Testis (tissue), 2 donors: ENCODE measurements at regions not wholly inside any gene's neighbourhood (a gene's known extent, or its start where the extent isn't known, plus 50 kb on each side); places are given as distances from the start of the nearest gene placed in this dataset.

Experiments used
- DNase-seq: peaks from one replicate; pipeline ENCODE4 v3.0.0-alpha.2; 2019
- H3K27ac ChIP-seq, 2 donors: fragments of 200-600 bp; sonication (generic); one replicate each; pipeline ENCODE4 v1.5.1; 2019
- H3K27me3 ChIP-seq: fragments of 200-600 bp; sonication (generic); one replicate; pipeline ENCODE4 v1.5.1; 2019
- H3K36me3 ChIP-seq: fragments of 200-600 bp; sonication (generic); one replicate; pipeline ENCODE4 v1.5.1; 2017; ENCODE audit warnings: low read depth; ENCODE audit errors: missing control alignments
- H3K4me1 ChIP-seq: fragments of 200-600 bp; sonication (generic); one replicate; pipeline ENCODE4 v1.5.1; 2019
- H3K4me3 ChIP-seq, 2 donors: fragments of 200-600 bp; sonication (generic); one replicate each; pipeline ENCODE4 v1.5.1; 2017 to 2019
- H3K9me3 ChIP-seq: fragments of 200-600 bp; sonication (generic); one replicate; pipeline ENCODE4 v1.5.1; 2017
- POLR2A ChIP-seq: fragments of 450-650 bp; IDR thresholded peaks from one replicate; pipeline ENCODE4 v1.6.1; 2017; ENCODE audit warnings: antibody characterized with exemption, mild to moderate bottlenecking, moderate library complexity
- WGBS, 2 donors: methylation state at CpG; one replicate each; pipeline ENCODE4 v1.1.5; 2018; 5-methylcytosine and 5-hydroxymethylcytosine counted together
- intact Hi-C: fragments of 100-400 bp; cut with DNase I; formaldehyde crosslinking; loops from one replicate; pipeline ENCODE4 v1.15.1; 2023; ENCODE audit warnings: low total_unique reads
- TF ChIP-seq, protein P1 (sequence below), 3 experiments: fragments of 450-650 bp in 2 of 3; fragments of 200-600 bp in 1 of 3; sonication (generic) in 1 of 3; IDR thresholded peaks; one replicate each; pipeline ENCODE4 v1.5.1; 2016 to 2019; ENCODE audit warnings: antibody characterized with exemption in 3 of 3, mild to moderate bottlenecking in 2 of 3, moderate library complexity in 1 of 3

DNA sequence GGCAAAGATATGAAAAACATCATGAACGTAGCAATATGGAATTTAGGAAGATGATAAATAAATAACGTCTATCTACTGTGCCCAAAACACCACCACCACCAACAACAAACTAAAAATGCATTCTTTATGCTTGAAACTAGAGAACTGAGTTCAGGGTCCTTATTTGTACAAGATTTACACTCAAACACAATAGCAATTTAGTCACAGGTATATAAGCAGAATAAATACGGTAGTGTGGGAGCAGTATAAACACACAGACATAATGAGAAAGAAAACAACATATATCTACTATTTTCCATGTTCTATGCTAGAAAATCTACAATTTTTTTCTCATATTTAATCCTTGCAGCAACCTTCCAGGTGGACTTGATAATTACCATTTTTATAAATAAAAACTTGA, 64.3 kb downstream of the ARL4A start:
- no peak for DNase-seq
- no peak overlapping the region for H3K4me3 ChIP-seq
- H3K27me3 ChIP-seq, result no peaks in the 10 kb centered on the region
- no peak overlapping the region for H3K27ac ChIP-seq
- WGBS, 2 donors, result 88% methylated on average over 3 of the region's 3 CpGs
- H3K4me1 ChIP-seq, result no peaks in the 10 kb centered on the region
- no peaks in the 10 kb centered on the region for H3K9me3 ChIP-seq
- intact Hi-C loops, result no loop called here
- no peaks in the 10 kb centered on the region for H3K36me3 ChIP-seq
- TF ChIP-seq POLR2A, result no peak
- TF ChIP-seq, protein P1, sequence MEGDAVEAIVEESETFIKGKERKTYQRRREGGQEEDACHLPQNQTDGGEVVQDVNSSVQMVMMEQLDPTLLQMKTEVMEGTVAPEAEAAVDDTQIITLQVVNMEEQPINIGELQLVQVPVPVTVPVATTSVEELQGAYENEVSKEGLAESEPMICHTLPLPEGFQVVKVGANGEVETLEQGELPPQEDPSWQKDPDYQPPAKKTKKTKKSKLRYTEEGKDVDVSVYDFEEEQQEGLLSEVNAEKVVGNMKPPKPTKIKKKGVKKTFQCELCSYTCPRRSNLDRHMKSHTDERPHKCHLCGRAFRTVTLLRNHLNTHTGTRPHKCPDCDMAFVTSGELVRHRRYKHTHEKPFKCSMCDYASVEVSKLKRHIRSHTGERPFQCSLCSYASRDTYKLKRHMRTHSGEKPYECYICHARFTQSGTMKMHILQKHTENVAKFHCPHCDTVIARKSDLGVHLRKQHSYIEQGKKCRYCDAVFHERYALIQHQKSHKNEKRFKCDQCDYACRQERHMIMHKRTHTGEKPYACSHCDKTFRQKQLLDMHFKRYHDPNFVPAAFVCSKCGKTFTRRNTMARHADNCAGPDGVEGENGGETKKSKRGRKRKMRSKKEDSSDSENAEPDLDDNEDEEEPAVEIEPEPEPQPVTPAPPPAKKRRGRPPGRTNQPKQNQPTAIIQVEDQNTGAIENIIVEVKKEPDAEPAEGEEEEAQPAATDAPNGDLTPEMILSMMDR (IDR thresholded peaks at IDR 0.05), result no peak

DNA sequence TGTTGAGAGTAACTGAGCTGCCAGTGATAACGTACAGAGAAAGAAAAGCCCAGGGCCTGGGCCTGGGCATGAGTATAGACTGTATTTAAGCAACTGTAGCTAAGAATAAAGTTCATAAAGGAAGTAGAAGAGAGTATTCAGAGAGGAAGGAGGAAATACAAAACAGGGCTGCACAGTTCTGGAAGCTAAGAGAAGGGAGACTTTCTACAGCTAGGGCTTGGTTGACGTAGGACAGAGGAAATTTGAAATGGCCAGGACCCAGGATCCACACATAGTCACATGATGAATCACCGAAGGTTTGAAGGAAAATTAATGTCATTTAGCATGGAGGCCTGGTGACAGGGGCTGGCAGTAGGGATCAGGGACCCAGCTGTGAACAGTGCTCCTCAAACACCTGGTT, 66.7 kb downstream of the ARL4A start:
- H3K9me3 ChIP-seq, result no peaks in the 10 kb centered on the region
- no peak for DNase-seq
- 82 to 93% methylated on average over 3 of the region's 3 CpGs for WGBS, 2 donors
- no peak overlapping the region for H3K27ac ChIP-seq
- no peaks in the 10 kb centered on the region for H3K36me3 ChIP-seq
- no peak overlapping the region for H3K4me3 ChIP-seq
- intact Hi-C loops, result no loop called here
- no peaks in the 10 kb centered on the region for H3K27me3 ChIP-seq
- no peaks in the 10 kb centered on the region for H3K4me1 ChIP-seq
- no peak for TF ChIP-seq POLR2A
- TF ChIP-seq, protein P1 (IDR thresholded peaks at IDR 0.05), result no peak

GRCh38 chr7:12756821-12757220, 69.4 kb downstream of the ARL4A start:
- Histone ChIP-seq H3K4me3 (no peak overlapping the region), H3K27me3 (no peaks in the 10 kb centered on the region), H3K36me3 (no peaks in the 10 kb centered on the region), H3K9me3 (no peaks in the 10 kb centered on the region), H3K27ac (no peak overlapping the region), H3K4me1 (no peaks in the 10 kb centered on the region)
- DNase-seq, result no peak
- WGBS, 2 donors, result 88 to 94% methylated on average over 4 of the region's 4 CpGs
- TF ChIP-seq, protein P1 (IDR thresholded peaks at IDR 0.05), result no peak
- no peak for TF ChIP-seq POLR2A
- intact Hi-C loops, result no loop called here

DNA sequence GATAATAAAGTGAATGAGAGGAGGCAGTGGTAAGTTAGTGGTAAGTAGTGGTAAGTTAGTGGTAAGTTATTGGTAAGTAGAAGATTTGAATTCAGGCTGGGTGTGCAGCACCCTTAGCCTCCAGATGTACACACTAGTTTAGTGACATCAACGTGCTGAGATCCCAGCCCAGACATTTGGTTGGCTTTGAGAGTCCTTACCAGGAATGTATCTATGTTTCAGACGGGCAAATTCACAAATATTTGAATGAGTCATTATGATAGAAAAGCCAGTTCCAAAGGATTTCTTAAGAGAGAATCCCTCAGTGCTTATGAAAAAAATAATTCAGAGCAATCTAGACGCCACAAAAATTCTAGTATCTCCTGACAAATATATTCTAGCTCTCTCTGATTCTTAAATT, 70.0 kb downstream of the ARL4A start:
- Histone ChIP-seq H3K9me3 (no peaks in the 10 kb centered on the region), H3K4me3 (no peak overlapping the region), H3K27me3 (no peaks in the 10 kb centered on the region), H3K4me1 (no peaks in the 10 kb centered on the region), H3K27ac (no peak overlapping the region), H3K36me3 (no peaks in the 10 kb centered on the region)
- no peak for DNase-seq
- WGBS, 2 donors, result 38 to 54% methylated on average over 3 of the region's 3 CpGs
- intact Hi-C loops, result no loop called here
- TF ChIP-seq, protein P1 (IDR thresholded peaks at IDR 0.05), result no peak
- TF ChIP-seq POLR2A, result no peak

GRCh38 chr7:12759151-12759550, 71.7 kb downstream of the ARL4A start:
- Histone ChIP-seq H3K27me3 (no peaks in the 10 kb centered on the region), H3K4me3 (no peak overlapping the region), H3K36me3 (no peaks in the 10 kb centered on the region), H3K9me3 (no peaks in the 10 kb centered on the region), H3K4me1 (no peaks in the 10 kb centered on the region), H3K27ac (no peak overlapping the region)
- intact Hi-C loops, result no loop called here
- 33% methylated on average over 1 of the region's 1 CpG for WGBS, 2 donors
- no peak for TF ChIP-seq POLR2A
- TF ChIP-seq, protein P1 (IDR thresholded peaks at IDR 0.05), result no peak
- no peak for DNase-seq
